Stomach (tissue), 4 donors: ENCODE measurements at regions not wholly inside any gene's neighbourhood (a gene's known extent, or its start where the extent isn't known, plus 50 kb on each side); places are given as distances from the start of the nearest gene placed in this dataset.

Experiments
- POLR2AphosphoS5 ChIP-seq, 3 donors: sonication (generic); formaldehyde crosslinking; IDR thresholded peaks; one replicate each; pipeline ENCODE4 v1.6.1; 2016; ENCODE audit warnings: antibody characterized with exemption in 3 of 3
- TF ChIP-seq, protein P1 (sequence below), 7 experiments: fragments of 450-650 bp in 4 of 7; fragments of 200-600 bp in 3 of 7; sonication (generic) in 3 of 7; IDR thresholded peaks; one replicate each; pipeline ENCODE4 v1.5.1; 2016 to 2019; ENCODE audit warnings: antibody characterized with exemption in 7 of 7, control low read depth in 2 of 7, mild to moderate bottlenecking in 1 of 7

DNA sequence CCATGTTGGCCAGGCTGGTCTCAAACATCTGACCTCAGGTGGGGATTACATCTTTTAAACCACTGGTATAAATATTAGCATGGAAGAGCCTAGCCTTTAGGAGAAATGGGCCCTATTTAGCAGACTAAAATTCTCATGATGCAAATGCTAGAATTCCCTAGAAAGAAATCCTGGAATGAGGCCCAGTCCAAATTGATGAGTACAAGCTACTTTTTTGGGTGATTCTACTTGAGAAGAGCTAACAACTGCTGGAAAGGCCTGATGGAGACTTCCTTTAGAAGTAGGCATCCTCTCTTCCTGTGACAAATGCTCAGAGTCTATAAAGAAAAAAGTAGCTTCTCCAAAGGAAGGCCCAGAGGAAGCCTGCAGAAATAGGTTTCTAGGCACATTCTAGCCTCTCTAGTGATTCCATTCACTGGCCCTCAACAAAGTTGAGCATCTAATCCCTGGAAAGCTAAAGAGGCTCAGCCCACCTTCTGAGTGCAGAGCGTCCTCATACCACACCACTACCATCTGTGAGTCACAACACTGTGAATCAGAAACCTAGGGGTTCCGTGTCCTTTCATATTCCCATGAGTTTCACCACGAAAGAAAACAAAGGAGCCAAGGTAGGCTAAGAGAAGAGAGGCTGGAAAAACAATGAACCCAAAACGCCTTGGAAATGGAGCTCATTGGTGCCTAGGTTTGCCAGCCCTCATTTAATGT is 183.1 kb downstream of the C1D start:
- TF ChIP-seq, protein P1, sequence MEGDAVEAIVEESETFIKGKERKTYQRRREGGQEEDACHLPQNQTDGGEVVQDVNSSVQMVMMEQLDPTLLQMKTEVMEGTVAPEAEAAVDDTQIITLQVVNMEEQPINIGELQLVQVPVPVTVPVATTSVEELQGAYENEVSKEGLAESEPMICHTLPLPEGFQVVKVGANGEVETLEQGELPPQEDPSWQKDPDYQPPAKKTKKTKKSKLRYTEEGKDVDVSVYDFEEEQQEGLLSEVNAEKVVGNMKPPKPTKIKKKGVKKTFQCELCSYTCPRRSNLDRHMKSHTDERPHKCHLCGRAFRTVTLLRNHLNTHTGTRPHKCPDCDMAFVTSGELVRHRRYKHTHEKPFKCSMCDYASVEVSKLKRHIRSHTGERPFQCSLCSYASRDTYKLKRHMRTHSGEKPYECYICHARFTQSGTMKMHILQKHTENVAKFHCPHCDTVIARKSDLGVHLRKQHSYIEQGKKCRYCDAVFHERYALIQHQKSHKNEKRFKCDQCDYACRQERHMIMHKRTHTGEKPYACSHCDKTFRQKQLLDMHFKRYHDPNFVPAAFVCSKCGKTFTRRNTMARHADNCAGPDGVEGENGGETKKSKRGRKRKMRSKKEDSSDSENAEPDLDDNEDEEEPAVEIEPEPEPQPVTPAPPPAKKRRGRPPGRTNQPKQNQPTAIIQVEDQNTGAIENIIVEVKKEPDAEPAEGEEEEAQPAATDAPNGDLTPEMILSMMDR (IDR thresholded peaks at IDR 0.05): no peak
- no peak for TF ChIP-seq POLR2AphosphoS5 (IDR thresholded peaks at IDR 0.05)
